GM06990 (cell line): ENCODE measurements at regions not wholly inside any gene's neighbourhood (a gene's known extent, or its start where the extent isn't known, plus 50 kb on each side); places are given as distances from the start of the nearest gene placed in this dataset.

Source experiments
- DNase-seq: peaks from one replicate; pipeline ENCODE4 v3.0.0-alpha.2; 2011; ENCODE audit not compliant: insufficient read length; ENCODE audit errors: extremely low read depth
- H3K27me3 ChIP-seq: replicated peaks from 2 replicates; pipeline ENCODE4 v1.6.0; 2011; ENCODE audit warnings: low read length; ENCODE audit not compliant: control insufficient read depth, insufficient read depth
- H3K36me3 ChIP-seq: 2 replicates; pipeline ENCODE4 v1.5.1; 2011; ENCODE audit warnings: low read length; ENCODE audit not compliant: control insufficient read depth, insufficient read depth
- H3K4me3 ChIP-seq: replicated peaks from 2 replicates; pipeline ENCODE4 v1.5.1; 2011; ENCODE audit warnings: low read depth, mild to moderate bottlenecking, control low read depth, low read length
- CTCF ChIP-seq: IDR thresholded peaks from 2 replicates; pipeline ENCODE4 v1.5.1; 2011; ENCODE audit warnings: low read length, control low read depth, mild to moderate bottlenecking, inconsistent platforms; ENCODE audit not compliant: insufficient read depth, poor library complexity, severe bottlenecking

DNA sequence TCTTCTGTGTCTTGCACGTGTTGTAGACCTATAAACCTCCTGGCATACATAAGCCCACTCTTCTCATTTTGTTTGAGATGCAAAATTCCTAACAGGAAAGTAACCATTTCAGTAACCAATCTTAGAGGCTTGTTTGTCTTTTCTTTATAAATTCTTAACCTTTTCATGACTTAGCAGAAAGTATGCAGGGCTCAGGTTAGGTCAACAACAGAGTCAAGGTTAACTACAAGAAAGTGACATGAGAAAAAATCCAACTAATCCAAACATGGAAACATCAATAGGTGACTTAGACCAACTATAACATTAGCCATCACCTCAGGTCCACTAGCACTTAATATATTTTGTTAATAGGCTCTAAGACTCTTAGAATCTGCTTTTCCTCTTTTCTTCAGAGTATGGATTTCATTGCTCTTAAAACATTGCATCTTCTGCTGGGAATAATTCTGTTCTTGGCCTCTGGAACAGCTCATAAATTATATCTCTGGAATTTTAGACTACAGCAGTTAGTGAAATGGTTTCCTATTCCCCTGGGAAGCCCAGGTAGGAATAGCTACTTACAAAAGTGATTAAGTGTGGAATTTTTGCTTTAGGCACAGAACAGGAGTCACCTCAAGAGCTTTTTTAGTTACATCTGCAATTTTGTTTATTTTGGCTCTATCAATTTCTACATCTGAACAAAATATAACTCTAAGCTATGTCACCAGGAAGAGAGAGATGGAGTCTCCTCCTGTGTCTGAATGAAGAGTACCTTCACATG is 155.3 kb upstream of the ANKRD55 start:
- no peak for DNase-seq
- TF ChIP-seq CTCF, result no peak

GRCh38 chr5:56386046-56386445 is 152.9 kb upstream of the ANKRD55 start:
- Histone ChIP-seq H3K36me3 (no peaks in the 10 kb centered on the region), H3K27me3 (no peaks in the 10 kb centered on the region; the same call in 1 of the 2 replicates), H3K4me3 (no peak overlapping the region)
- no peak for DNase-seq
- TF ChIP-seq CTCF, result no peak

More for the DNA sequence above, 155.3 kb upstream of the ANKRD55 start:
- H3K27me3 ChIP-seq, result no peaks in the 10 kb centered on the region; the same call in 1 of the 2 replicates
- H3K36me3 ChIP-seq, result no peaks in the 10 kb centered on the region
- H3K4me3 ChIP-seq, result no peak overlapping the region

DNA sequence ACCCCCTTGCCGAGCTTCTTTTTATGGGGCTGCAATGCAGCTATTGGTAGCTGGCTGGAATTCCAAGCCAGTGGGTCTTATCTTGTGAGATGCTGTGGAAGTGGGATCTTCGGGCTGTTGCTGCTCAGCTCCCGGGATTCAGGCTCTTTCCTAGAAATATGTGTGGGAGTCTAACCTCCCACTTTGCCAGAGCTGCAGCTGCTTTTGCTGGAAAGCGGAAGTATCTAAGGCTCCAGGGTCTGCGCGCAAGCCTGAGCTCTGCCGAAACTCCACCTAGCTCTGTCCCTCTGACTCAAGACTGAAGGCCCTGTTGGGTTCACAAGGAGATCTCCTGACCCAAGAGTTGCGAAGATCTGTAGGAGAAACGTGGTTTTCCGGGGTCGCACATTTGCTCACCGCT is 151.1 kb upstream of the ANKRD55 start:
- no peaks in the 10 kb centered on the region for H3K36me3 ChIP-seq
- no peak for DNase-seq
- no peak overlapping the region for H3K4me3 ChIP-seq
- no peak for TF ChIP-seq CTCF
- H3K27me3 ChIP-seq, result no peaks in the 10 kb centered on the region; the same call in 1 of the 2 replicates

DNA sequence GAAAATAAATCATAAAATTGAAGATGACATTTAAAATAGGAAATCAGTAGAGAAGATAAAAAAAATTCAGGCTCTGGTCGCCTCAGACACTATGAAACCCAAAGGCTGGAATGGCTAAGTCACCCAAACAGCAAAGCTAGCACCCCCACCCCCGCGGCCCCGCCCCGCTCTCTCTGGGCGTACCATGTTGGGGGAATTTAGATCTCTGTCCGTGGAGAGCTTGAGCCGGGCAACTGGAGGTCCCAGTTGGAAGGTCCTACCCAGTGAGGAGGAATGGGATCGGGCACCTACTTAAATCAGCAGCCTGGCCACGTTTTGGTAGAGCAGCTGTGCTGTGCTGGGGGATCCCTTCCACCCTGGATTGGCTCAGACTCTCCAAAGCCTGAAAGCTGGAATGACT is 150.6 kb upstream of the ANKRD55 start:
- no peak for TF ChIP-seq CTCF
- no peak for DNase-seq
- Histone ChIP-seq H3K27me3 (no peaks in the 10 kb centered on the region; the same call in 1 of the 2 replicates), H3K36me3 (no peaks in the 10 kb centered on the region), H3K4me3 (no peak overlapping the region)

- H3K4me3 ChIP-seq, result no peak overlapping the region
- no peak for TF ChIP-seq CTCF
- H3K36me3 ChIP-seq, result no peaks in the 10 kb centered on the region
- H3K27me3 ChIP-seq, result no peaks in the 10 kb centered on the region; the same call in 1 of the 2 replicates
- DNase-seq, result no peak
These were observed 149.8 kb upstream of the ANKRD55 start for GRCh38 chr5:56382896-56383295.
